Right kidney (tissue), 1 donor: ENCODE measurements at regions not wholly inside any gene's neighbourhood (a gene's known extent, or its start where the extent isn't known, plus 50 kb on each side); places are given as distances from the start of the nearest gene placed in this dataset.
A peak's percentile ranks its signal among the peaks of the same experiment; 100 is the strongest.
"Not testable (repeated sequence)": the region's sequence is repeated elsewhere in the genome, so short reads cannot be mapped to it uniquely, and the experiment has no call there.

Experiments used
- DNase-seq: peaks from one replicate; pipeline ENCODE4 v3.0.0-alpha.2; 2016

GRCh38 chr1:181259026-181259745 is 170.7 kb downstream of the IER5 start:
- no peak for DNase-seq

- DNase-seq = no peak
Measured at GRCh38 chr1:181260271-181260670, 171.8 kb downstream of the IER5 start.

- DNase-seq = no peak
Measured at GRCh38 chr1:181260994-181261393, 172.5 kb downstream of the IER5 start.

- no peak for DNase-seq
Measured at GRCh38 chr1:181262069-181262468, 173.6 kb downstream of the IER5 start.

- no peak for DNase-seq
Measured at GRCh38 chr1:181263444-181263843, 174.9 kb downstream of the IER5 start.

- DNase-seq = no peak
Measured at GRCh38 chr1:181264821-181265220, 176.3 kb downstream of the IER5 start.

- DNase-seq = no peak
Measured at GRCh38 chr1:181284978-181285377, 196.5 kb downstream of the IER5 start.

- DNase-seq = no peak
Measured at GRCh38 chr1:181295217-181295616, 188.1 kb upstream of the CACNA1E start.

GRCh38 chr1:181296180-181296579 is 187.1 kb upstream of the CACNA1E start:
- DNase-seq = no peak

GRCh38 chr1:181308098-181308497 is 175.2 kb upstream of the CACNA1E start:
- no peak for DNase-seq

- no peak for DNase-seq
Measured at GRCh38 chr1:181310560-181310959, 172.8 kb upstream of the CACNA1E start.

GRCh38 chr1:181312946-181313345 is 170.4 kb upstream of the CACNA1E start:
- no peak for DNase-seq

- DNase-seq = no peak
Measured at GRCh38 chr1:181313466-181313865, 169.9 kb upstream of the CACNA1E start.

- DNase-seq = no peak
Measured at GRCh38 chr1:181314010-181314409, 169.3 kb upstream of the CACNA1E start.

- no peak for DNase-seq
Measured at GRCh38 chr1:181314959-181315358, 168.4 kb upstream of the CACNA1E start.

- no peak for DNase-seq
Measured at GRCh38 chr1:181317261-181317930, 165.9 kb upstream of the CACNA1E start.

GRCh38 chr1:181318022-181318857 is 165.1 kb upstream of the CACNA1E start:
- peak; percentile 47 for DNase-seq

GRCh38 chr1:181318858-181319235 is 164.5 kb upstream of the CACNA1E start:
- no peak for DNase-seq

- no peak for DNase-seq
Measured at GRCh38 chr1:181319907-181320306, 163.4 kb upstream of the CACNA1E start.

- DNase-seq = no peak
Measured at GRCh38 chr1:181324797-181325616, 158.3 kb upstream of the CACNA1E start.

- DNase-seq = not testable (repeated sequence)
Measured at GRCh38 chr1:181325765-181326164, 157.6 kb upstream of the CACNA1E start.

- DNase-seq = no peak
Measured at GRCh38 chr1:181326348-181326747, 157.0 kb upstream of the CACNA1E start.
